A549 (cell line): ENCODE measurements at regions not wholly inside any gene's neighbourhood (a gene's known extent, or its start where the extent isn't known, plus 50 kb on each side); places are given as distances from the start of the nearest gene placed in this dataset.

Source experiments
- ATAC-seq, 2 experiments: fragments of 200-7000 bp in 1 of 2; fragments of >200 bp in 1 of 2; cut with Nextera tagmentation in 1 of 2; cut with Tn5 transposase in 1 of 2; 3 replicates each; pipeline versions ENCODE4 v1.8.0 to v1.9.1; 2018 to 2020; ENCODE audit warnings: mild to moderate bottlenecking in 1 of 2, moderate library complexity in 1 of 2
- CTCF ChIA-PET: fragments of 300-600 bp; sonication (Branson Sonifier 250); formaldehyde crosslinking; extraction: SDS; loops from one replicate; lab custom pipeline; 2021; ENCODE audit warnings: antibody characterized with exemption, inconsistent platforms; lab: Yijun Ruan, JAX
- POLR2A ChIA-PET: fragments of 350-600 bp; formaldehyde crosslinking; extraction: SDS; loops from one replicate; lab custom pipeline; 2021; ENCODE audit warnings: antibody characterized with exemption, inconsistent platforms; lab: Yijun Ruan, JAX
- DNase-seq, 2 experiments: peaks; one replicate each; pipeline versions ENCODE4 v3.0.0 to v3.0.0-alpha.2; 2011 to 2016; ENCODE audit warnings: low read depth in 1 of 2, low spot score in 1 of 2
- FAIRE-seq: peaks from 2 replicates; lab custom pipeline; 2011; peaks lifted over from hg19 to GRCh38; lab: Jason Lieb, UNC
- H3K27ac ChIP-seq, 2 experiments: fragments of >200 bp; sonication (Bioruptor Twin); formaldehyde crosslinking; 3 replicates each; pipeline ENCODE4 v1.5.1; 2016 to 2017
- H3K4me1 ChIP-seq: fragments of >200 bp; sonication (Bioruptor Twin); formaldehyde crosslinking; 3 replicates; pipeline ENCODE4 v1.6.1; 2016
- H3K4me2 ChIP-seq: fragments of >200 bp; sonication (Bioruptor Twin); formaldehyde crosslinking; 3 replicates; pipeline ENCODE4 v1.6.1; 2016
- H3K4me3 ChIP-seq: fragments of >200 bp; sonication (Bioruptor Twin); formaldehyde crosslinking; 3 replicates; pipeline ENCODE4 v1.5.1; 2016
- H3K9me3 ChIP-seq: fragments of >200 bp; sonication (Bioruptor Twin); formaldehyde crosslinking; 3 replicates; pipeline ENCODE4 v1.6.1; 2016
- ATOH8 ChIP-seq: fragments of 250-450 bp; sonication (Bioruptor Pico); IDR thresholded peaks from 2 replicates; pipeline ENCODE4 v1.5.0; 2020; ENCODE audit warnings: low read depth, mild to moderate bottlenecking, moderate library complexity
- CBX2 ChIP-seq: fragments of 200-600 bp; sonication (generic); IDR thresholded peaks from 2 replicates; pipeline ENCODE4 v1.6.1; 2016; ENCODE audit warnings: low read depth, mild to moderate bottlenecking, borderline replicate concordance
- CEBPB ChIP-seq, 2 experiments: fragments of >200 bp in 1 of 2; sonication (Bioruptor Twin) in 1 of 2; formaldehyde crosslinking in 1 of 2; IDR thresholded peaks; 2 replicates each; pipeline ENCODE4 v1.6.1; 2012 to 2016
- CHD4 ChIP-seq: fragments of 200-600 bp; sonication (generic); IDR thresholded peaks from 2 replicates; pipeline ENCODE4 v1.6.1; 2016; ENCODE audit warnings: antibody characterized with exemption, mild to moderate bottlenecking, borderline replicate concordance
- EP300 ChIP-seq, 2 experiments: fragments of >200 bp; sonication (Bioruptor Twin); formaldehyde crosslinking; IDR thresholded peaks; 2 replicates in 1 of 2; 3 replicates in 1 of 2; pipeline ENCODE4 v1.6.1; 2016 to 2017
- FOSB ChIP-seq: fragments of 250-450 bp; sonication (Bioruptor Pico); IDR thresholded peaks from 2 replicates; pipeline ENCODE4 v1.5.0; 2020; ENCODE audit warnings: mild to moderate bottlenecking, moderate library complexity
- HES2 ChIP-seq: fragments of >200 bp; sonication (Bioruptor Twin); formaldehyde crosslinking; IDR thresholded peaks from 2 replicates; pipeline ENCODE4 v1.6.1; 2016
- HMGXB4 ChIP-seq: fragments of 250-450 bp; sonication (Bioruptor Pico); IDR thresholded peaks from 2 replicates; pipeline ENCODE4 v1.5.0; 2021; ENCODE audit warnings: mild to moderate bottlenecking, moderate library complexity, borderline replicate concordance
- HOXB13 ChIP-seq: fragments of 250-450 bp; sonication (Bioruptor Pico); IDR thresholded peaks from 2 replicates; pipeline ENCODE4 v1.5.0; 2020; ENCODE audit warnings: low read depth, mild to moderate bottlenecking, moderate library complexity
- HOXB5 ChIP-seq: fragments of 250-450 bp; sonication (Bioruptor Pico); IDR thresholded peaks from 2 replicates; pipeline ENCODE4 v1.5.0; 2020; ENCODE audit warnings: mild to moderate bottlenecking, moderate library complexity
- JUNB ChIP-seq: fragments of >200 bp; sonication (Bioruptor Twin); formaldehyde crosslinking; IDR thresholded peaks from 2 replicates; pipeline ENCODE4 v1.6.1; 2016
- KDM1A ChIP-seq: fragments of 200-600 bp; sonication (generic); IDR thresholded peaks from 2 replicates; pipeline ENCODE4 v1.6.1; 2016; ENCODE audit warnings: low read depth, mild to moderate bottlenecking
- KDM5A ChIP-seq: fragments of 200-600 bp; sonication (generic); IDR thresholded peaks from 2 replicates; pipeline ENCODE4 v1.6.1; 2016; ENCODE audit warnings: antibody characterized with exemption, mild to moderate bottlenecking
- MAFK ChIP-seq: fragments of 450-650 bp; IDR thresholded peaks from 2 replicates; pipeline ENCODE4 v1.6.1; 2014; ENCODE audit not compliant: partially characterized antibody
- MAX ChIP-seq: IDR thresholded peaks from 2 replicates; pipeline ENCODE4 v1.6.1; 2012
- MYC ChIP-seq: IDR thresholded peaks from 2 replicates; pipeline ENCODE4 v1.6.1; 2012; ENCODE audit warnings: mild to moderate bottlenecking, inconsistent platforms, low read length, improper control_type of control experiment, borderline replicate concordance
- NPAS2 ChIP-seq: fragments of 250-450 bp; sonication (Bioruptor Pico); IDR thresholded peaks from 2 replicates; pipeline ENCODE4 v1.8.0; 2022; ENCODE audit warnings: mild to moderate bottlenecking, moderate library complexity, borderline replicate concordance
- PBX3 ChIP-seq: IDR thresholded peaks from 2 replicates; pipeline ENCODE4 v1.6.1; 2012
- POLR2A ChIP-seq: IDR thresholded peaks from 2 replicates; pipeline ENCODE4 v1.6.1; 2012; ENCODE audit warnings: mild to moderate bottlenecking, low read length
- RCOR1 ChIP-seq: fragments of 150-350 bp; IDR thresholded peaks from 2 replicates; pipeline ENCODE4 v1.6.1; 2014; ENCODE audit warnings: antibody characterized with exemption, low read length, low read depth
- REST ChIP-seq: fragments of 200-600 bp; sonication (generic); IDR thresholded peaks from 2 replicates; pipeline ENCODE4 v1.6.1; 2016; ENCODE audit warnings: antibody characterized with exemption, mild to moderate bottlenecking, moderate library complexity
- TP53 ChIP-seq: fragments of 250-450 bp; sonication (Bioruptor Pico); IDR thresholded peaks from 2 replicates; pipeline ENCODE4 v1.5.0; 2021; ENCODE audit warnings: mild to moderate bottlenecking, moderate library complexity
- ZFP36 ChIP-seq: fragments of 450-650 bp; IDR thresholded peaks from 2 replicates; pipeline ENCODE4 v1.6.1; 2014; ENCODE audit warnings: borderline replicate concordance; ENCODE audit not compliant: partially characterized antibody
- ZSCAN20 ChIP-seq: fragments of 250-450 bp; sonication (Bioruptor Pico); IDR thresholded peaks from 2 replicates; pipeline ENCODE4 v1.8.0; 2022; ENCODE audit warnings: mild to moderate bottlenecking, moderate library complexity
- WGBS: methylation state at CpG from one replicate; pipeline ENCODE4 v1.1.6; 2017; ENCODE audit errors: missing lambda C conversion rate; 5-methylcytosine and 5-hydroxymethylcytosine counted together

- TF ChIP-seq REST (no peak), ZFP36 (no peak), ZSCAN20 (CRISPR knock-in tag) (no peak), MAFK (no peak), CBX2 (no peak)
Measured at GRCh38 chr6:169848946-169849345, 97.5 kb downstream of the ERMARD start (continued).

- WGBS, result 67% methylated on average over 7 of the region's 8 CpGs
- Histone ChIP-seq H3K4me2 (no peak overlapping the region), H3K9me3 (no peaks in the 10 kb centered on the region), H3K4me3 (no peak overlapping the region), H3K27ac (no peak overlapping the region), H3K4me1 (no peaks in the 10 kb centered on the region)
- TF ChIP-seq MAFK (peak; percentile 78), MAX (no peak)
- POLR2A ChIA-PET, result no interaction called here
- CTCF ChIA-PET, result interaction anchor here (0.7 to 6.3 kb wide), 3 partner anchors 10 to 57 kb away, joined by 3 to 30 read pairs (median 6); no protein-coding TSS in a partner anchor
- ATAC-seq (no peak), FAIRE-seq (no peak), DNase-seq (no peak)
Measured at GRCh38 chr6:169847901-169848311, 96.5 kb downstream of the ERMARD start.

GRCh38 chr6:169847141-169847674, 95.8 kb downstream of the ERMARD start:
- H3K4me2 ChIP-seq, result no peak overlapping the region
- TF ChIP-seq HES2, result no peak
- no peak for TF ChIP-seq KDM1A
- no peak for TF ChIP-seq MYC
- TF ChIP-seq CEBPB (IDR thresholded peaks at IDR 0.05), result no peak
- TF ChIP-seq ATOH8, result no peak
- no peak for TF ChIP-seq TP53 (CRISPR knock-in tag)
- CTCF ChIA-PET, result interaction anchor here (1.7 to 6.3 kb wide), 2 partner anchors 10 to 15 kb away, joined by 6 to 30 read pairs; no protein-coding TSS in a partner anchor
- 70% methylated on average over 12 of the region's 12 CpGs for WGBS
- no peaks in the 10 kb centered on the region for H3K9me3 ChIP-seq
- DNase-seq (no peak), ATAC-seq (no peak), FAIRE-seq (no peak)
- no peak overlapping the region for H3K27ac ChIP-seq
- no peak overlapping the region for H3K4me3 ChIP-seq
- H3K4me1 ChIP-seq, result no peaks in the 10 kb centered on the region
- POLR2A ChIA-PET, result no interaction called here

GRCh38 chr6:169846286-169847056, 95.0 kb downstream of the ERMARD start:
- H3K27ac ChIP-seq, result no peak overlapping the region
- no peak overlapping the region for H3K4me3 ChIP-seq
- FAIRE-seq, result no peak
- WGBS, result 39% methylated on average over 10 of the region's 17 CpGs
- no peak for ATAC-seq
- H3K4me2 ChIP-seq, result no peak overlapping the region
- H3K4me1 ChIP-seq, result no peaks in the 10 kb centered on the region
- ChIA-PET POLR2A (no interaction called here), CTCF (interaction anchor here (1.7 to 6.3 kb wide), 2 partner anchors 9 to 14 kb away, joined by 6 to 30 read pairs; no protein-coding TSS in a partner anchor)
- DNase-seq, result no peak
- H3K9me3 ChIP-seq, result no peaks in the 10 kb centered on the region
- TF ChIP-seq RCOR1, result no peak
- no peak for TF ChIP-seq HOXB13 (CRISPR knock-in tag)
- TF ChIP-seq HMGXB4 (CRISPR knock-in tag), result no peak
- no peak for TF ChIP-seq PBX3
- TF ChIP-seq NPAS2 (CRISPR knock-in tag), result no peak
- no peak for TF ChIP-seq HOXB5
- no peak for TF ChIP-seq JUNB
- no peak for TF ChIP-seq POLR2A
- TF ChIP-seq FOSB (CRISPR knock-in tag), result no peak
- no peak for TF ChIP-seq KDM5A
- TF ChIP-seq EP300 (IDR thresholded peaks at IDR 0.05), result no peak
- TF ChIP-seq CHD4, result no peak
